ENCODE measurements at regions not wholly inside any gene's neighbourhood (a gene's known extent, or its start where the extent isn't known, plus 50 kb on each side); places are given as distances from the start of the nearest gene placed in this dataset.
A peak's percentile ranks its signal among the peaks of the same experiment; 100 is the strongest.
"Not testable (repeated sequence)": the region's sequence is repeated elsewhere in the genome, so short reads cannot be mapped to it uniquely, and the experiment has no call there.

- peak; percentile 30 for DNase-seq (ENCODE audit: low spot score)
Measured at GRCh38 chr4:56575820-56576429, 70.3 kb downstream of the ARL9 start.

DNA sequence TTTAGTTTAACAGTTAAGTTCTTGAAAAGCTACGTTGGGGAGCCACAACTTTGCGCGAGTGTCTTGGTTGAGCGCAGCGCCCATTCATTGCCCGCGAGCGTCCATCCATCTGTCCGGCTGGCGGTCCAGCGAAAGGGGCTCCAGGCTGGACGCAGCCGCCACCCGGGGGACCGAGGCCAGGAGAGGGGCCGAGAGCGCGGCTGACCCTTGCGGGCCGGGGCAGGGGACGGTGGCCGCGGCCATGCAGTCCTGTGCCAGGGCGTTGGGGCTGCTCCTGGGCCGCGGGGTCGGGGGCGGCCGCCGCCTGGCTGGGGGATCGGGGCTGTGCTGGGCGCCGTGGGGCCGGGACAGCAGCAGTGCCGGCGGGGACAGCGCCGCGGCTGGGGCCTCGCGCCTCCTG lies 86.8 kb downstream of the ARL9 start:
- not testable (repeated sequence) for DNase-seq (ENCODE audit: low spot score)
